ENCODE measurements at regions not wholly inside any gene's neighbourhood (a gene's known extent, or its start where the extent isn't known, plus 50 kb on each side); places are given as distances from the start of the nearest gene placed in this dataset.

DNA sequence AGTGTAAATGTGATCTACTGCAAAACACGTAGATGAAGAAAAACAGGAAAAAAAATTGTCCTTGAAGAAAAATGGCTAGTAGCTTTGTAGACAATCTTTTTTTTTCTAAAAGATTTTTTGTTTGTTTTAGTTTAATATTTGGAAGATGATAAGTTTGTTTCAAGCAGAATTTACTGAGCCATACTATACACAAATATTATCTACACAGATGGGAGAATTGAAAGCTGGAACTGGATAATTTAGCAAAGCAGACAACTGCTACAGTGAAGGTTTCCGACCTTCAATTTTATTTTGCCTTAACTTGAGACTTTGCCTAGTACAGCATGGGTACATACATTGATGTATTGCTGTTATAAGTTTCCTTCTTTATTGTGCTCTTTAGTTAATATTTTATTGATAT lies 313.0 kb upstream of the PDGFD start:
- H3K56ac ChIP-seq (ENCODE audit: extremely low read depth, insufficient read depth, low read length): no peak overlapping the region
- H2BK5ac ChIP-seq (ENCODE audit: low read depth, low read length, poor library complexity, severe bottlenecking): no peak overlapping the region
- H3K4me3 ChIP-seq (ENCODE audit: insufficient read depth, low read depth, low read length): no peak overlapping the region
- no peak overlapping the region for H2BK120ac ChIP-seq (ENCODE audit: low read depth, low read length)
- no peaks in the 10 kb centered on the region for H3K9me3 ChIP-seq (ENCODE audit: control insufficient read depth, insufficient read depth, low read length)
- dilution Hi-C loops (cut with HindIII; ENCODE audit: low sequenced_read_pairs, unreplicated experiment) (no loop called here), in situ Hi-C loops (cut with MboI; ENCODE audit: low sequenced_read_pairs) (no loop called here), intact Hi-C loops (cut with micrococcal nuclease) (no loop called here)
- H2AK5ac ChIP-seq (ENCODE audit: low read depth, low read length): no peak overlapping the region
- BruUV-seq (replicated peaks): no TSS peak
- TF ChIP-seq CEBPB (IDR thresholded peaks at IDR 0.05; ENCODE audit: low read depth, low read length): no peak
- TF ChIP-seq NFE2L2 (IDR thresholded peaks at IDR 0.05; ENCODE audit: low read depth, low read length): no peak
- TF ChIP-seq BHLHE40 (IDR thresholded peaks at IDR 0.05; ENCODE audit: low read depth, low read length): no peak
- no peak for TF ChIP-seq SMC3 (IDR thresholded peaks at IDR 0.05; ENCODE audit: low read depth, low read length)
- WGBS, 2 experiments (ENCODE audit: extremely low coverage in 2 of 2, insufficient read length in 1 of 2): no CpG with 5 or more reads among the region's 2 CpGs
- POLR2A ChIA-PET (ENCODE audit: unreplicated experiment): no interaction called here
- H4K8ac ChIP-seq (ENCODE audit: low read depth in 2 of 2, low read length in 2 of 2): no peak overlapping the region
- no peak overlapping the region for H3K9ac ChIP-seq (ENCODE audit: low read depth, low read length)
- no peaks in the 10 kb centered on the region for H3K9me1 ChIP-seq (ENCODE audit: insufficient read depth, low read length)
- CTCF ChIA-PET: no interaction called here
- no peak for DNase-seq
- no peak overlapping the region for H2AK9ac ChIP-seq (replicated peaks; ENCODE audit: low read depth, low read length, poor library complexity)
- H3K79me1 ChIP-seq (ENCODE audit: low read depth in 1 of 2, low read length in 2 of 2): no peaks in the 10 kb centered on the region
- no peak overlapping the region for H3K18ac ChIP-seq (ENCODE audit: low read depth, low read length)
- no peaks in the 10 kb centered on the region for H3K27me3 ChIP-seq (ENCODE audit: control insufficient read depth, insufficient read depth, low read length)
- H2BK15ac ChIP-seq (ENCODE audit: low read depth, low read length): no peak overlapping the region
- H3K23ac ChIP-seq (ENCODE audit: low read depth, low read length): no peak overlapping the region
- no peak overlapping the region for H2AFZ ChIP-seq (replicated peaks; ENCODE audit: low read length, poor library complexity)
- no peaks in the 10 kb centered on the region for H3K4me1 ChIP-seq (ENCODE audit: control insufficient read depth, insufficient read depth, low read length)
- H3K27ac ChIP-seq (ENCODE audit: insufficient read depth, low read length): no peak overlapping the region
- H4K5ac ChIP-seq (ENCODE audit: low read depth, low read length): no peak overlapping the region
- H3K36me3 ChIP-seq (ENCODE audit: control insufficient read depth, insufficient read depth, low read length): no peaks in the 10 kb centered on the region
- no peaks in the 10 kb centered on the region for H4K20me1 ChIP-seq (ENCODE audit: insufficient read depth, low read length)
- H2BK20ac ChIP-seq (ENCODE audit: low read depth, low read length): no peak overlapping the region
- H3K14ac ChIP-seq (replicated peaks; ENCODE audit: low read depth, low read length): no peak overlapping the region
- H4K91ac ChIP-seq (ENCODE audit: insufficient read depth, low read depth, low read length): no peak overlapping the region
- no peak overlapping the region for H3K4ac ChIP-seq (ENCODE audit: low read depth, low read length)
- no peak for ATAC-seq (ENCODE audit: low read depth)
- no peak overlapping the region for H3K4me2 ChIP-seq (ENCODE audit: low read depth, low read length)

Measured in IMR-90 (cell line).